Endometrium (tissue), 2 donors: ENCODE measurements at regions not wholly inside any gene's neighbourhood (a gene's known extent, or its start where the extent isn't known, plus 50 kb on each side); places are given as distances from the start of the nearest gene placed in this dataset.

Experiments
- FAIRE-seq: peaks from 2 replicates; lab custom pipeline; 2012; peaks lifted over from hg19 to GRCh38; lab: Jason Lieb, UNC
- donor health status: control.
- donor health status: control.

DNA sequence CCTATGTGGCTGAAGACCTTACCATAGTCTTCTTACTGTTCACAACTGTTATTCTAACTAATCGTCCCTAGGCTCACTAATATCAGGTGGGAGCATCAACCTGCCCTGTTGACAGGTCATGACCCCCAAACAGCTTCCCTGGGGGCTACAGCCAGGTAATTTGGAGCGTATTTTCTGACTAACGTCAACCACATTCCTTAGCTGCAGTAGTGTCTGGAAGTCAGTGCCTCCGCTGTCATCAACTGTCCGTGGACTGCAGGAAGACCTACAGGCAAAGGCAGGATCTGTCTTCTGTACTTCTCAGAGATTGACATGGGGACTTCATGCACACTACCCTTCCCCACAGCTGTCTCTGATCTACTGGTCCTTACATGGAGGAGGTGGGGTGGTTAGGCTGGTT lies 456.9 kb downstream of the BCL11A start:
- no peak for FAIRE-seq

DNA sequence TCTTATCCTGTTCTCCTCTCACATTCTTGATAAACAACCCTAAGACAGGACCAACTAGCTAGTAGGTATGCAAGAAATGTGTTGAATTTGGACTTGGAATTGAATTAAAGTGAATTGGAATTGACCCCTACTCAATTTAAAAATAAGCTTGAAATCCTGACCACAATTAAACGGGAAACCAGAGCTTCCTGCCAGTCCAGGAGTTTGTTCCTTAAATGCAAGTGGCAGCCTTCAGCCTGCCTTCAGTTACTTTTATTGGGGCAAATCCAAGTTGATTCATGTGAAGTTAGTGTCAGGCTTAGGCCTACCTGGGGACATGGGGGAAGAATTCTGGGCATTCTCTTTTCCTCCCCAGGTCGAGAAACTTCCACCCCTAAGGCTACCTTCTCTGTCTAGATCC lies 457.6 kb downstream of the BCL11A start:
- no peak for FAIRE-seq

DNA sequence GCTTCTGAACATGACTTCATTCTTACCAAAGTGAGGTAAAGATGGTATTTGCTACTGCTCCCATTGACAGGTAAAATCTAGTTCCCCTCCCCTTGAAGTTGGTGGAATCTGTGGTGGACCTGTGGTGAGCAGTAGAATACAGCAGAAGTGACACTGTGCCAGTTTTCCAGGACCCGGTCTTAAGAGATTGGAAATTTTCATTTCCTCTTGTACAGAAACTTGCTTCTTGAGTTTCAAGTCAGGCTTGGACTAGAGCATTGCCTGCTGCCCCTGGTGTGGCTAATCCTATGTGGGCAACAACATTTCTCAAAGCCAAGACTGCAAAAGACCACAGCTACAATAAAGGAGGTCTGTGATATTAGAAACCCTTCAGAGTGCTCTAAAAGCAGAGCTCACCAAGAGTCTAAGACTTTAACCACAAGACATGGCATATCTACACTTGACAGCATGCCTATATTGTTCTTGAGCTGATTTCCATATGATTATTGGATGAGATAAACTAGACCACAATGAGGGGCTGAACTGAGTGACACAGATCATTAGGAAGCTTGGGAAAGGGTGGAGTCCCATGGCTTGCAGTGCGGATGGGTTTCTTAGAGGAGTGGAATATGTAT lies 458.1 kb downstream of the BCL11A start:
- FAIRE-seq: no peak

DNA sequence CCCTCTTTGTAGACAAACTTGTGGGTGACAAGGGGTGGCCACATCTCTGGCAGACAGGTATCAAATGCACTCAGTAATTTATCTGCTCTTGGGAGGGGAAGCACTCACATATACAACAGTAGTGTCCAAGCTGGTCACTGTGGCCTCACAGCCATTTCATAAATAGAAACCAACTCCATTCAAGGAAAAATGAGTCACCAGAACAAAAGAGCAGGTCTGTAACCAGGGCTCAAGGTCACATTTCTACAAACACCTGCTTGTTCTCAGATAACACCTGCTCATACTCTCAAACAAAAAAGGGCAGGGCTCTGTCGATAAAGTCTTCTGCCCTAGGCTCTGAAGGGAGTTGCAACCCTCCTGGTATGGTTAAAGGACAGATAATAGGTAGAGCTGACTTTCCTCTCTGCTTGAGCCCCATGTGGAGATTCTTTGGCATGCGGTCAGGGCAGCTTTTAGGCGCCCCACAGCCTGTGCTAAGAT lies 459.0 kb downstream of the BCL11A start:
- no peak for FAIRE-seq

DNA sequence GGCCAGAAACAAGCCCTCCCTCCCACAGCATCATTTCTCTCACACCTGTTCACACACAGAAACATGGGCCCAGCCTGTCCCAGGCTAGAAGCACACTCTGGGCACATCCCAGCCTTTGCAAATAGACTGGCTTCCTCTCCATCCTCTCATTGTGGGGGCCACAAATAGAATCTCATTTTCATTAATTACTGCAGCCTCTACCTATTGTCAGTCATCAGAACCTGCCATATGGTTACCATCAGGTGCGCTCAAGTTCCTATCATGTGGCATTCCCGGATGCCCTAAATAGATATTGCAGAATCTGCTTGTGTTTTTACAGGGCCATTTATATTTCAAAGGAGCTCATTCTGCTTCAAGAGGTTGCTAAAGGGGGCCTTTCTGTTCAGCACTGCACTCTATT lies 460.7 kb downstream of the BCL11A start:
- no peak for FAIRE-seq

DNA sequence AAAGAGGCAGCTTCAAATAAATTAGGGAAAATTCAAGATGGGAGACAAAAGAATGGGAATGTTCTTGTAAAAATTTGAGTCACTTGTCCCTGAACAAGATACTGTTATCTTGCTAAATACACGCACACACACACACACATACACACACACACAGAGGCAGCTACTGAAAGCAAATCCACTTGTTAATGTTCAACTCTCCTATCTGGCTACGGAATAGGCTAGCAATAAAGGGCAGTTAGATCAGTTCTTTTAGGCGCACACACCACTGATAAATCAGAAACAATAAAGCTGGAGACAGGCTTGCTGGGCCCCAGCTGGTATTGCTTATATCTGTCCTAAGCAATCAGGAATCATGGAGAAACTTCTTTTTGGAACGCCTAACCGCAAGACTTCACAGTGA lies 461.6 kb downstream of the BCL11A start:
- no peak for FAIRE-seq

DNA sequence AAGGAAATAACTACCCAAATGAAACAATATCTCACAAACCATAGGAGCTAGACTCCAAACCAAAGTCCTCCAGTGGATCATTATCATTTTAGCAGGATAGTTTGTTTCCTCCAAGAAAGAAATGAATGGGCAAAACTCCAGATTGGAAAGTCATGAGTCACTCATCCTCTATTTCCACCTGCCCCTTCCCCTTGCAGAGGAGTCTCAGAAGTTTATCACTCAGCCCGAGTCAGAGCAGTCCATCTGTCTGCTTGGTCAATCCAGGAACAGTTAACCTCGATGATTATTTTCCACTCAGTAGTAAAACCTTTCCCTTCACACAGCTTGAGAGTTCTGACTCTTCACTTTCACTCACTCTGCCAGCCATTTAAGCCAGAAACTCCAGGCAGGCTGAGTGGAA lies 462.2 kb downstream of the BCL11A start:
- no peak for FAIRE-seq

DNA sequence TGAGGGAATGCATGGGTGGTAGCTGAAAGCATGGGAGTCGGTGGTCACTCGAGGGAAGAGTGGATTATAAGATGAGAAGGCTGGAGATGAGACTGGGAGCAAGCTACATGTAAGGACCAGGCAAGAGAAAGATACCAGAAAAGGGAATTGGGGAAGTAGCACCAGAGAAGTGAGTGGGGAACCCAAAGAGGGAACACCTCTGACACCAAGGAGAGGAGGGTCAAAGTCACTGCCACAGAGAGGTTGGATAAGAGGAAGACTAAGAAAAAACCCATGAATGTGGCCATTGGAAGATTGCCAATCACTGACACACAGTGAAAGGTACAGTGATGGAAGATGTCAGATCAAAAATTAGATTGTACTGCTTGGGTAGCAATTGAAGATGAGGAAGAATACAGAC lies 473.9 kb downstream of the BCL11A start:
- FAIRE-seq: no peak

DNA sequence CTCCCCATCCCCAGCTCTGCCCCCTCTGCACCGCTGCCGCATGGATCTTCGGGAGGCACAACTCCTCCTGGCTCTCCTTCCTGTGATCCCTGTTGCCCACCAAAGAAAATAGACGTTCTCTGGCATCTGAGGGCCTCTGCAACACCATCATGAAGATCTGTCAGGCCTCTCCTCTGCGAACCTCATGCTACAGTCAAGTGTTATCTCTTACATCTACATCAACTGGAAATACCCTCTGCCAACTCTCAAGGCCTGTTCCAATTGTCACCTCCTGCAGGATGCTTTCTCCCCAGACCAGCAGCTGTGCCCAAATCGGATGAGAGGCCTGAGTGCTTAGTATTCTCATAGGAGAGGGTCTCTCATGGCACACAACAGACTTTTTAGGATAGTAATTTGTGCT lies 478.4 kb downstream of the BCL11A start:
- FAIRE-seq: no peak

DNA sequence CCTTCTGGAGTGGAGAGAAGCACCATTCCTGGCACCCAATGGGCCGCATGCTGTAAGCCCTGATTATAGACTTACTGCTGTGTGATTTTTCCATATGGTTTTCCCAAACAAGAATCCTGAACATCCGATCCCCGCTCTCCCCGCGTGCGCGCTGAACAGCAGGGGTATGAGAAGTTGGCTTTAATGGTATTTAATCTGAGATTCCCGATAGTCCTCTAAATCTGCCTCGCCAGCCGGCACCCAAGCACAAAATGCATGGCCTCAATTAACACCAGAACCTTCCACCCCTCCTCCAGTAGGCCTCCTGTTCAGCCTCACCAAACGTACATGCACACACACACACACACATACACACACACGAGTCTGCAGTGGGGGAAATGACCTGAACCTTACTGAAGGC lies 480.3 kb downstream of the BCL11A start:
- no peak for FAIRE-seq

DNA sequence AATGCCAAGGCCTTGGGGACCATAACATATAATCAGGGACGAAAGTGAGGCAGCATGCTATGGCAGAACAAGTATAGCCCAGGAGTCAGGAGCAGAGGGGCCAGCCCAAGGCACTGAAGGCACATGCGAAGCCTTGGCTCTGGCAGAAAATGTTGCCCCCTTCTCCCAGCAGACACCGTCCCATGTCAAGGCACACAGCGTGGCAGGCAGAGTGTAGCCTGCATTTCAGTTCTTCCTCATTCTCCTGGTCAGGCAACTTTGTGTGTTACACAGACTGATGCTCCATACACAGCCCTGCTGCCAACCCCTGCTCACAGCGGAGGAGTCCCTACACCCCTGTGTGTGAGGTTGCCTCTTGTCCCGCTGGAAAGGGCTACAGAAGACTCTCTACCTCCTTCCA lies 480.8 kb downstream of the BCL11A start:
- no peak for FAIRE-seq

DNA sequence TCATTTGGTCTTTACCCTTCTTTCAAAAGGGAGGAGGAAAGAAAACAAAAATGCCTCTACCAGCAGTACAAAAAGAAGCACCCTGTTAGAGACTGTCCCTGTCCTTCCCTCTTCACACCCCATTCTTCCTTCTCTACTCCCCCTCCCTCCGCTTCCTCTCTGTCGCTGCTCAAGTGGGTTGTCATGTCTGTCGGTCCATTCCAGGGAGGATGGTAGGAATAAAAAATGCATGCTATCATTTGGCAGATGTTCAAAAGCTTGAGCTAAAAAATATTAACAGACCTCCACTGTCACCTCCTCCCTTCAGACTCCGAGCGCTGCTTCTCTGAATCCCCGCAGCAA lies 482.0 kb downstream of the BCL11A start:
- no peak for FAIRE-seq

DNA sequence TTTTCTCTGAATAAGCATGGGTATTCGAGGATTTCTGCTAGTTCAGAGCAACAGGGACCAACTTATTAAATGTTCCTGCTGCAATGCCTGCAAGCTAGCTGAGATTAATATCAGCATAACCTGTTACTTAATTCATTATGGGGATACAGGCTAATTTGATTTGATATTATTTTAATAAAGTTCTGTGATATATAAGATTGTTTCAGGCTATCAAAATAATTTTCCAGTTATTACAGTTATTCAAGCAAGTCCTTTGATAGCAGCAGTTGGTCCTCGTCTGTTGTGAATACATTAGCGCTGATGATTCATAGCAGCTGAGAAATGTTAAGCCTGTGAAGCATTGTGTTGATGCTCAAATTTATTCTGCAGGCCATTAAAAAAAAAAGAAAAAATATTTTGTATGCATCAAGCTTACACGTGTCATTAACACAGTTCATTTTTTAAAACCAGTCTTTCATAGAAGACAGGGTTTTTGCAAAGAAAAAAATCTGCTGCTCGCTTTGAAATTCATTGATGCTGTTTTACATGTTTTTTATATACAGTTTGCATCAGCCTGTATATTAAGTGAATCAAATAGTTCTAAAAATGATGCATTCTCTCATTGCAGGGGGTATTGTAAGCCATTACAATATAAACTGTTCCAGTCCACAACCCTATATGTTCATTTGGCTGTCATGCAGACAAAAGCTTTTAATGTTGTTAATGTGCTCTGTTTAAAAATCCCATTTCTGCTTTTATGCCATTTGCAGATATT lies 482.5 kb downstream of the BCL11A start:
- FAIRE-seq: no peak

DNA sequence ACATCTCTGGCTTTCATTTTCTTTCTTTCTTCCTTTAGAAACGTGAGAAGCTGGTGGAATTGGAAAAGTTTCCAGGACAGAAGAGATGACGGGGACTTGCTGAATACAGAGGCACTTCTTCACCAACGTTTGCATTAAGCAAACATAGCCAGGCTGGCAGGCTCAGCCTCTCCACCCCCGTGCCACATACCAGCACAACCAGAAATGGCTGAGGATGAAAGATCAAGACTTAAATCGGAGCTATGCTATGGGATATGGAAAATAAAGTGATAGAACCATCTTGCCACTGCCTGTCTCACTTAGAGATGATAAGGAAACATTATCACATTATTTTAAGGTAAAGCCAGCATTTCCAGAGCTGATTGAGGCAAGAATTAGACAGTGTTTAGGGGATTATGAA lies 483.3 kb downstream of the BCL11A start:
- FAIRE-seq: no peak

DNA sequence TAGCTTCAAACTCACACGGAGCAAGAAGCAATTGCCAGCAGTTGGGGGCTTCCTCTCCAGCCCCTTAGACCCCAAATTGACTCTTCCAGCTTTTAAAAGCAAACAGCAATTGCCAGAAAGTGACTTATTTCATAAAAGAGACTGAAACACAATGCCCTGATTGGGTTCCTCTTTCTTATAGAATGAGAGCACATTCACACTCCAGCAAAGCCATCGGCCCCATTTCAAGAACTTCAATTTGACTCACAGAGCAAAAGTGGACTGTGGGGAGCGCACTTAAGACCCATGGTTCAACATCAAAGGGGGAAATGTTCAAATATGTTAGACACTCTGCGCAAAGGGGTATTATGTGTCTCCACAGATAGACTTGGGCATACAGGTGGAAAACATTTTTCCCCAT lies 484.7 kb downstream of the BCL11A start:
- FAIRE-seq: no peak

DNA sequence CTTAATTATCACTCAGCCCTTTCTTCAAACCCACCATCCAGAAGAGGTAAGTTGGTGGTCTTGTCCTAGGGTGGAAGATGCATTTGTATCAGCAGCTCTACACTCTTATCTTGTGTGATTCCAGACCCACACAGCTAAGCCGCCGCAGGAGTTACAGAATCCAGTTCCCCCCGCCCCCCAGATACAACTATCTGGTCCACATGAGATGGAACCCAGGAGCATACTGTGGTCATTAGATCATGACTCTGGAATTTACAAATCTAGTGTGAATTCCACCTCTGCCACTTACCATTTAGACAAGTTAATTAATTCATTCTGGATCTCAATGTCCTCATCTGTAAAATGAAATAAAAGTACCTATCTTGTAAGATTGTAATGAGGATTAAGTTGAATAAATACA lies 486.4 kb downstream of the BCL11A start:
- FAIRE-seq: no peak

DNA sequence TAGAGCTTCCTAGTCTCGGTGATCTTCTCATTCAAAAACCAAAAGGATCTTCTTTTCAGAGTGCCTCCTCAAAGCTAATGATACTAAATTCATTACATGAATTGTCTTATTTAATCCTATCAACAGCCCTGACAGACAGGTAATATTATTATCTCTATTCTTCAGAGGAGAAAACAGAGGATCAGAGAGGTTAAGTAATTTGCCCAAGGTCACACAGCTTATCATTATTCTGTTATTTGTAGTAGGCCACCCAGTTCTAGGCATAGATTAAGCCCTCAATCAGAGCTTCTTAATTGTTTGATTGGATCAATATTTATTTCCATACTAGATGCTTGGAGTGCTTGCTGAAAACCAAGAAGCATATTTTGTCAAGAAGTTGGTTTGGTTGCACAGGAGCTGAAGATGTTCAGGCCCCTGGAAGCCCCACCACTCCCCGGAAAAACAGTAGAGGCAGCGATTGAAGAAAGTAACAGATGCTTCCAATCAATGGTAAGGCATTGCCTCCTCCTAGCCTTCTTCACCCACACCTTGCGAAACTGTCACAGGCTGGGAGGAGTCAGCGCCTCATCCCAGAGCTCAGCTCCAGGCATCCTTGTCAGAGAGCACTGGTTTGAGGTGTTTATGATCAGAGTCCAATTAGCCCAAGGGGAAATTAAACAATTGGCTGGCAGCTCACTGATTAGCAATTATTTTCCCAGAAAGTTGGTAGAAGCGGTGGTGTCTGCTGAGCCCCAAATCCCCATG lies 487.2 kb downstream of the BCL11A start:
- FAIRE-seq: no peak

DNA sequence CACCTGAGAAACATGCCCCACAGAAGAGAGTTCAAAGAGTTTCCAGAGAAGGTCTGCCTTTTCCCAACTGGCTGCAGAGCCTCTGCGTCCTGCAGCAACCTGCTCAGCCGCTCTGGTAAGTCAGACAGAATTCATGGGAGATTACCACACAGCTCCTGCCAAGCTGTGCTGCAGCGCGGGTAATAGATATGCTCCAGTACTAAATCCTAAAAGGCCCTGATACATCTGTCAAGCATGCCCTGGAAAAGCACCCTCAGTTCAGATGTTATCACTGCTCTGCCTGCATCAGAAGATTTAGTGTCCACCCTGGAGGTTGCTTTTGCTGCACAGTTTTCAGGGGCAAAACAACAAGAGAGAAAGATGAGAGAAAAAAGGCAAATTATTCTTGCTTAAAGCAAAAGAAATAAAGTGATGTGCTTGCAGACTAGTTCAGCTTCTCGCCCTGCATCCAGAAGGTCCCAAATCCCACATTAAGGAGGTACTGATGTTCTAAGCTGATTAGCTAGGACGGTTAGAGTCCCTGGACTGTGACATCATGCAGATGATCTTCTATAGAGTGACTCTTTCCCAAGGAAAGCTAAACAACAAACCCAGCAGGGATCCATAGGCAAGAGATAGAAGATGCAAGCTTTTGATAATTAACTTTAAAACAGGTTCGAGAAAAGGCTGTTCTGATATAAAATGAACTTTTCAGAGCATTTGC lies 488.6 kb downstream of the BCL11A start:
- no peak for FAIRE-seq

DNA sequence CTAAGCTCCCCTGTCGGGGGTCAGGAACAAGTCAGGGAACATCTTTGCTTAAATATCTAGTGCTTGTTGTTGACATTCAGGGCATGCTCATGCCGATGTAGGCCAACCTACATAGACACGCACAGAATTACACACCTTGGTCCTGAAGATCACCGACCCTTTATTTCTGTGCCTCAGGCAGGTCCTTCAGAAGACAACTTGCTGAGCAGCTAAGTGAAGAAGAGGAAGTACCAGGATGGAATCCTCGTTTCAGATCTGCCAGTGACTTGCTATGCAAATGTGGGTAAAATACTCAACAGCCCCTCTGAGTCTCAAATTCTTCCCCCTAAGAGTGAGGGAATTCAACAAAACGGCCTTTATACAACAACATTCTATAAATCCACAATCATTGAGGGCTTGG lies 494.7 kb downstream of the BCL11A start:
- no peak for FAIRE-seq

DNA sequence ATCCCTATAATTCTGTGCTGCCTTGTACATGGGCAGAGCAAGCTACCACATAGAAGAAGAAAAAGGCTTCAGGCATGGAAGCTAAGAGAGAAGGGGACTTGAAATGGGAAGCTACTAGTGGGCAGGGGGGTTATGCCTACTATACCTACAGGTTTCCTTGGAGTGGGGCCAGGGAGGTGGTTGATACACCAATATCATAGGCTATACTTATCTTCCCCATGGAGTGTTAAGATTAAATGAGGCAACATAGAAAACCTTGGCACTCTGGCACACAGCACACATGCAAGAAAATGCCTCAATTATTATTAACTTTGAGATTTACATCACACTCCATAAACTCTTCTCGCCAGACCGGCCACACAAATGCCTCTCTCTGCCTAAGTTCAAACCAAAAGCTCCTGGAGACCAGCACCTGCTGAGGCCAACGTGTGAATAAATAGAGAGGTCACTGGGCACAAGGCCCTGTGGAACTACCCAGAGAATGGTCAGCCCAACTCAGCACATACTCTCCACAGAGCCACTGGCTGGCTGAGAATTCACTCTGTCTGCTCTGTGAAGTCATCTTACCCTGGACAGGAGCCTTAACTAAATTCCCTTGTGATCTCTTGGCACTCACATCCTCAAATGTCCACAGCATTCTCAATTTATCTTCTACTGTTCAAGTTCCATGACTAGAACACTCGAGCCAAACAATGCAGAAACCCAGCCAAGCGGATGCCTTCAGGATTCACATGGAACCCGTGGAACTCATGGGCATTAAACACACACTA lies 498.7 kb downstream of the BCL11A start:
- FAIRE-seq: no peak

DNA sequence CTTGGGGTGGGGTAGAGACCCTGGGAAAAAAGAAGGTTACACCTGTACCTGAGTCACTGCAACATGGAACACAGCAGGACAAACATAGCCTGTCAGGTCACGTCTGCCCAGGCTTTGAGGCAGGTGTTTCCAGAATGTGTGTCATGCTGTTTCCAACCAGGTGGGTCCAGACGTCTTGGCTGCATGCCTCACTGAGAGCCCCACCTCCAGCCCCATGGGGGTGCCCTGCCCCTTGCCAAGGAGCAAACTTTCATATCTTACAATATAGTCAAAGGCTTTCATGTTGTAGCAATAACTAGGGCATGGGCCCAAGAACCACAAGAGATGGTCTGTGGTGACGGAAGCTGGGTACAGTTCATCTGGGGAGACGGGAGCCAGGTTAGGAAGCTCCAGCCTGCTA lies 499.7 kb downstream of the BCL11A start:
- no peak for FAIRE-seq

DNA sequence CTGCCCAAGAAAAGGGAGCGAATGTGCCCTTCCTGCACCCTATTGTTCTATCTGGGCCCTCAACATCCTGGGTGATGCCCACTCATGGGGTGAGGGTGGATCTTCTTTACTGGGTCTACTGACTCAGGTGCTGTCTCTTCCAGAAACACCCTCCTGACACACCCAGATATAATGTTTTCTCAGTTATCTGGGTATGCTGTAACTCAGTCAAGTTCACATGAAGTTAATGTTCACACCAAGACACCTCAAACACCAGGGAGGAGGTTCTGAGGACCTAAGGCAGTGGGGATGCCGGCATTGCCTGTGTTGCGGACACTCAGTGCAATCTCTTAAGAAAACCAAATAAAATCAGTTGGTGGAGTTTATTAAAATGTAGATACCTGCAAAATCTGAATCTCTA lies 500.9 kb downstream of the BCL11A start:
- FAIRE-seq: no peak
